SW 1271 (cell line): ENCODE measurements at regions not wholly inside any gene's neighbourhood (a gene's known extent, or its start where the extent isn't known, plus 50 kb on each side); places are given as distances from the start of the nearest gene placed in this dataset.
A peak's percentile ranks its signal among the peaks of the same experiment; 100 is the strongest.

Experiments used
- DNase-seq, 2 experiments: peaks; one replicate each; lab custom pipeline; 2025; lab: John Stamatoyannopoulos, UW

- peak; percentile 36 to 65 for DNase-seq
Measured at GRCh38 chr3:43866529-43867353, 176.0 kb downstream of the ABHD5 start.

GRCh38 chr3:43867436-43868072 lies 176.8 kb downstream of the ABHD5 start:
- no peak for DNase-seq

- DNase-seq: no peak
Measured at GRCh38 chr3:43869491-43869890, 178.8 kb downstream of the ABHD5 start.

- DNase-seq: peak; percentile 63 to 87
Measured at GRCh38 chr3:43870120-43870519, 179.4 kb downstream of the ABHD5 start.

- DNase-seq: no peak
Measured at GRCh38 chr3:43870844-43871626, 180.3 kb downstream of the ABHD5 start.

GRCh38 chr3:43871627-43872245 lies 181.0 kb downstream of the ABHD5 start:
- no peak for DNase-seq

- peak; percentile 44 to 71 for DNase-seq
Measured at GRCh38 chr3:43872301-43872700, 181.6 kb downstream of the ABHD5 start.

GRCh38 chr3:43872901-43873300 lies 182.2 kb downstream of the ABHD5 start:
- DNase-seq: no peak

GRCh38 chr3:43873723-43874122 lies 183.0 kb downstream of the ABHD5 start:
- DNase-seq: no peak

- DNase-seq: no peak
Measured at GRCh38 chr3:43874290-43874689, 183.6 kb downstream of the ABHD5 start.

GRCh38 chr3:43874731-43875130 lies 184.0 kb downstream of the ABHD5 start:
- DNase-seq: no peak

GRCh38 chr3:43876648-43877047 lies 185.9 kb downstream of the ABHD5 start:
- DNase-seq: no peak

- no peak for DNase-seq
Measured at GRCh38 chr3:43879166-43879565, 188.4 kb downstream of the ABHD5 start.

- DNase-seq: no peak
Measured at GRCh38 chr3:43882976-43883680, 192.4 kb downstream of the ABHD5 start.

- DNase-seq: no peak
Measured at GRCh38 chr3:43883729-43884396, 193.1 kb downstream of the ABHD5 start.

GRCh38 chr3:43884581-43884980 lies 193.8 kb downstream of the ABHD5 start:
- DNase-seq: no peak

- DNase-seq: no peak
Measured at GRCh38 chr3:43885908-43886618, 195.3 kb downstream of the ABHD5 start.

- DNase-seq: no peak
Measured at GRCh38 chr3:43892061-43892460, 201.3 kb downstream of the ABHD5 start.

GRCh38 chr3:43892526-43892925 lies 201.8 kb downstream of the ABHD5 start:
- no peak for DNase-seq

- DNase-seq: no peak
Measured at GRCh38 chr3:43893727-43894126, 203.0 kb downstream of the ABHD5 start.
